ENCODE measurements at regions not wholly inside any gene's neighbourhood (a gene's known extent, or its start where the extent isn't known, plus 50 kb on each side); places are given as distances from the start of the nearest gene placed in this dataset.

- Histone ChIP-seq H3K4me3 (ENCODE audit: low read depth, low read length) (no peak overlapping the region), H3K9me3 (no peaks in the 10 kb centered on the region; the same call in 1 of the 2 replicates), H3K4me1 (peaks cover 10% of the 10 kb centered on the region), H3K27me3 (replicated peaks; ENCODE audit: control insufficient read depth, insufficient read depth, low read length) (peaks cover 5% of the 10 kb centered on the region), H3K36me3 (ENCODE audit: control insufficient read depth, insufficient read depth, low read length) (no peaks in the 10 kb centered on the region)
- Mint-ChIP-seq H3K4me1 (ENCODE audit: low read depth, unreplicated experiment) (no peaks in the 10 kb centered on the region), H3K27me3 (ENCODE audit: insufficient read depth, unreplicated experiment) (peaks cover 44% of the 10 kb centered on the region), H3K36me3 (ENCODE audit: insufficient read depth, unreplicated experiment) (no peaks in the 10 kb centered on the region), H3K9me3 (ENCODE audit: unreplicated experiment) (no peaks in the 10 kb centered on the region), H3K4me3 (ENCODE audit: unreplicated experiment) (no peak overlapping the region), H3K27ac (ENCODE audit: unreplicated experiment) (no peak overlapping the region)
- DNase-seq, result no peak
- BruUV-seq (replicated peaks), result no TSS peak
- POLR2A ChIA-PET, result no interaction called here
- no peak for TF ChIP-seq CTCF (IDR thresholded peaks at IDR 0.05; ENCODE audit: insufficient read depth in 1 of 2, low read depth in 1 of 2, low read length in 1 of 2, severe bottlenecking in 1 of 2, unreplicated experiment in 1 of 2)
- CTCF ChIA-PET, result no interaction called here
- intact Hi-C loops (cut with micrococcal nuclease; ENCODE audit: unreplicated experiment), result no loop called here
These were observed 90.7 kb downstream of the ANKRD60 start for GRCh38 chr20:58137651-58138265.

- no peaks in the 10 kb centered on the region for H3K4me1 Mint-ChIP-seq (ENCODE audit: low read depth, unreplicated experiment)
- H3K4me3 Mint-ChIP-seq (ENCODE audit: unreplicated experiment), result no peak overlapping the region
- no peaks in the 10 kb centered on the region for H3K9me3 Mint-ChIP-seq (ENCODE audit: unreplicated experiment)
- intact Hi-C loops (cut with micrococcal nuclease; ENCODE audit: unreplicated experiment), result no loop called here
- no peak overlapping the region for H3K4me3 ChIP-seq (ENCODE audit: low read depth, low read length)
- no peak for DNase-seq
- ChIA-PET POLR2A (no interaction called here), CTCF (no interaction called here)
- H3K27ac Mint-ChIP-seq (ENCODE audit: unreplicated experiment), result no peak overlapping the region
- no peaks in the 10 kb centered on the region for H3K36me3 Mint-ChIP-seq (ENCODE audit: insufficient read depth, unreplicated experiment)
- peaks cover 5% of the 10 kb centered on the region for H3K27me3 ChIP-seq (replicated peaks; ENCODE audit: control insufficient read depth, insufficient read depth, low read length)
- no TSS peak for BruUV-seq (replicated peaks)
- no peak for TF ChIP-seq CTCF (IDR thresholded peaks at IDR 0.05; ENCODE audit: insufficient read depth in 1 of 2, low read depth in 1 of 2, low read length in 1 of 2, severe bottlenecking in 1 of 2, unreplicated experiment in 1 of 2)
- peaks cover 44% of the 10 kb centered on the region for H3K27me3 Mint-ChIP-seq (ENCODE audit: insufficient read depth, unreplicated experiment)
- H3K36me3 ChIP-seq (ENCODE audit: control insufficient read depth, insufficient read depth, low read length), result no peaks in the 10 kb centered on the region
- peaks cover 5% of the 10 kb centered on the region for H3K4me1 ChIP-seq
- no peaks in the 10 kb centered on the region for H3K9me3 ChIP-seq
These were observed 91.2 kb downstream of the ANKRD60 start for GRCh38 chr20:58137236-58137635.

- ChIA-PET POLR2A (no interaction called here), CTCF (interaction anchor here (1.6 kb wide), 1 partner anchor 514 kb away, joined by 4 read pairs; no protein-coding TSS in a partner anchor)
- no TSS peak for BruUV-seq (replicated peaks)
- Mint-ChIP-seq H3K36me3 (ENCODE audit: insufficient read depth, unreplicated experiment) (no peaks in the 10 kb centered on the region), H3K9me3 (ENCODE audit: unreplicated experiment) (no peaks in the 10 kb centered on the region), H3K27me3 (ENCODE audit: insufficient read depth, unreplicated experiment) (peaks cover 52% of the 10 kb centered on the region), H3K27ac (ENCODE audit: unreplicated experiment) (no peak overlapping the region), H3K4me1 (ENCODE audit: low read depth, unreplicated experiment) (no peaks in the 10 kb centered on the region), H3K4me3 (ENCODE audit: unreplicated experiment) (no peak overlapping the region)
- Histone ChIP-seq H3K4me3 (ENCODE audit: low read depth, low read length) (no peak overlapping the region), H3K9me3 (no peaks in the 10 kb centered on the region), H3K4me1 (no peaks in the 10 kb centered on the region), H3K36me3 (ENCODE audit: control insufficient read depth, insufficient read depth, low read length) (no peaks in the 10 kb centered on the region), H3K27me3 (replicated peaks; ENCODE audit: control insufficient read depth, insufficient read depth, low read length) (peaks cover 5% of the 10 kb centered on the region)
- no peak for DNase-seq
- intact Hi-C loops (cut with micrococcal nuclease; ENCODE audit: unreplicated experiment), result no loop called here
- TF ChIP-seq CTCF (IDR thresholded peaks at IDR 0.05; ENCODE audit: insufficient read depth in 1 of 2, low read depth in 1 of 2, low read length in 1 of 2, severe bottlenecking in 1 of 2, unreplicated experiment in 1 of 2), result no peak
These were observed 92.3 kb downstream of the ANKRD60 start for GRCh38 chr20:58136149-58136484.
